ENCODE measurements at regions not wholly inside any gene's neighbourhood (a gene's known extent, or its start where the extent isn't known, plus 50 kb on each side); places are given as distances from the start of the nearest gene placed in this dataset.

DNA sequence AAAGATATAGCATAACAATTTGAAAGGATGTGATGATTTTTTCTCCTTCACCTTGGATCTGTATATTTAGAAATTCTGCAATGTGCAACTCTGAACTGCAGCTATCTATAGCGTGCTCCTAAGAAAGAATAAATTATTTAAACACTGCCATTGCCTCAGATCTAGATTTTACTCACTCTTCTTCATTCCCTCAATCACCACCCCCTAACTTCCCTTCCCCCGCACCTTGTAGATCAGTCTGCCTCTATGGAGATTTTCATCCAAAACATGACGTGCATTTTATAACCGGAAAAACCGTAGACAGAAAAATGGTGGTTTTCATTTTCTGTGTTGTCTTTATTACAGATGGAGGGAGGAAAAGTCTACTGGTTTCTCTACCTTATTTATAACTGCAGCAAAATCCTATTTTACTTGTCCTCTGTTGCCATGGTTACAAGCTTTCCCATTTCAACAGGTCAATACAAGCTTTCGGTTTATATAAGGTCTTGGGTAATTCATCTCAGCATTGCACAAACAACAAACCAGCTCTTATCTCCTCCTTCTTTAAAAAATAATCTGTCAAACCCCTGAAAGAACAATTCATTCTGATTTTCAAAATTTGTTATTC, 480.0 kb downstream of the TAF11L14 start:
- H3K4me1 Mint-ChIP-seq (ENCODE audit: low read depth in 2 of 2): no peaks in the 10 kb centered on the region
- H3K27me3 Mint-ChIP-seq: no peaks in the 10 kb centered on the region
- H3K27ac Mint-ChIP-seq: no peak overlapping the region
- no peaks in the 10 kb centered on the region for H3K36me3 Mint-ChIP-seq (ENCODE audit: insufficient read depth)
- DNase-seq: no peak
- no peak overlapping the region for H3K4me3 Mint-ChIP-seq
- ATAC-seq (replicated peaks): no peak
- H3K9me3 Mint-ChIP-seq: peaks cover 7 to 10% of the 10 kb centered on the region in 2 donors

DNA sequence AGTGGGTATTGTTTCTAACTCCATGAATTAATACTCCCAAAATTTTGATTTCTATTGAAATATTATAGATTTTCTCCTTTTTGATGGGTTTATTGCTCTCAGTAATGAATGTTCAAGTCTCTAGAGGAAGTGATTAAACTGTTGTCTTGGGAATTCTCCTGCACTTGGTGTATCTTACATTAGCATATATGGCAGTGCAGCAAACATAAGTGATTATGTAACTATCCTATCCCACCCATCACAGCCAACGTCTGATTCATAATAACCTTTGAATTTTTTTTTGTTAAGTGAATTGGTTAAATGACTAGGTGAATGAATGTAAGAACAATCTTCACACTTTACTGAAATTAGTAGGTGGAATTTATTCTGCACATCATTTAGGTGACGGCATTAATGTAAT, 483.7 kb downstream of the TAF11L14 start:
- H3K36me3 Mint-ChIP-seq (ENCODE audit: insufficient read depth): no peaks in the 10 kb centered on the region
- H3K9me3 Mint-ChIP-seq: peaks cover 13 to 31% of the 10 kb centered on the region in 2 donors
- no peak for DNase-seq
- no peak overlapping the region for H3K4me3 Mint-ChIP-seq
- H3K4me1 Mint-ChIP-seq (ENCODE audit: low read depth in 2 of 2): no peaks in the 10 kb centered on the region
- no peaks in the 10 kb centered on the region for H3K27me3 Mint-ChIP-seq
- ATAC-seq (replicated peaks): no peak
- H3K27ac Mint-ChIP-seq: no peak overlapping the region

- Mint-ChIP-seq H3K27ac (no peak overlapping the region), H3K4me1 (ENCODE audit: low read depth in 2 of 2) (no peaks in the 10 kb centered on the region), H3K27me3 (no peaks in the 10 kb centered on the region), H3K36me3 (ENCODE audit: insufficient read depth) (no peaks in the 10 kb centered on the region), H3K9me3 (peaks cover 10 to 41% of the 10 kb centered on the region in 2 donors), H3K4me3 (no peak overlapping the region)
- DNase-seq: no peak
- no peak for ATAC-seq (replicated peaks)
These were observed 485.0 kb downstream of the TAF11L14 start for GRCh38 chr5:18119156-18119785.

- Mint-ChIP-seq H3K4me1 (ENCODE audit: low read depth in 2 of 2) (no peaks in the 10 kb centered on the region), H3K27ac (no peak overlapping the region)
These were observed 507.0 kb downstream of the TAF11L14 start for GRCh38 chr5:18141222-18141621.

DNA sequence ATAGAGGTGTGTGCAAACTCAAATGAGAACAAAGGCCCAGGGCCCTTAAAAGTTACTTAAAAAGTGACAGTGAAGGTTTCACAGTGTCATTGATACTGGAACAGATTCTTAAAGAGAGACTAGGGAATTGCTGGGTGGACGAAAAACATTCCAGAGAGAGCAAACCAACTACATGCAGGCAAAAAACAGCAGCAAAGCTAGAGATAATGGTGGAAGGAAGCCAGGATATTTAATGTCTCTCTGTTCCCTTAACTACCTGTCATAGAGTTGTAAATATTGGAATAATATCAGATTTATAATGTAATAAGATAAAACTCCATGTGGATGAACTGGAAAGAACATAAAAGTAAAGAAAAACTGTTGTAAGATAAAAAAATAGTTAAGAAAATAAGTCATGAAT, 508.6 kb downstream of the TAF11L14 start:
- H3K4me1 Mint-ChIP-seq (ENCODE audit: low read depth in 2 of 2): no peaks in the 10 kb centered on the region
- H3K27ac Mint-ChIP-seq: no peak overlapping the region
- no peaks in the 10 kb centered on the region for H3K27me3 Mint-ChIP-seq
- H3K9me3 Mint-ChIP-seq: no peaks in the 10 kb centered on the region
- DNase-seq (no peak), ATAC-seq (replicated peaks) (no peak)
- no peaks in the 10 kb centered on the region for H3K36me3 Mint-ChIP-seq (ENCODE audit: insufficient read depth)
- no peak overlapping the region for H3K4me3 Mint-ChIP-seq

More at GRCh38 chr5:18141222-18141621, 507.0 kb downstream of the TAF11L14 start:
- Mint-ChIP-seq H3K9me3 (no peaks in the 10 kb centered on the region), H3K4me3 (no peak overlapping the region), H3K36me3 (ENCODE audit: insufficient read depth) (no peaks in the 10 kb centered on the region), H3K27me3 (no peaks in the 10 kb centered on the region)
- ATAC-seq (replicated peaks) (no peak), DNase-seq (no peak)

DNA sequence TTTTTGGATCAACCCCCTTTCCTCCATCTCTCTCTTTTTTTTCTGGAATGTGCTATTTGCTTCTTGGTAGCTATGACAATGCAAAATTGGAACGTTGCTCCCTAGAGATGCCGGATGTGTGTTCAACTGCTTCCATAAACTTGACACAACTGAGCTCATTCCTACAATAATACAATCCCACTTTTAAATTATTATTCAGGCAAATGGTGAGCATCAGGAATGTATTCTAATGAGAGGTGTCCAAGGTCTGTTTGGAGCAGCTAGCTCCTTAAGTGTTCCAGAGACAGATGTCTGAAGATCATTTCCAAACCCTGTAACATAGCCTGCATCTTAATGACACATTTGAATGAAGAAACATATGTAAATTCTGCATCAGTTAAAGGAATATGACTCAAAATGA, 518.4 kb downstream of the TAF11L14 start:
- no peaks in the 10 kb centered on the region for H3K27me3 Mint-ChIP-seq
- no peak for ATAC-seq (replicated peaks)
- no peaks in the 10 kb centered on the region for H3K4me1 Mint-ChIP-seq (ENCODE audit: low read depth in 2 of 2)
- peaks cover 0 to 2% of the 10 kb centered on the region in 2 donors for H3K9me3 Mint-ChIP-seq
- H3K27ac Mint-ChIP-seq: no peak overlapping the region
- no peak for DNase-seq
- H3K4me3 Mint-ChIP-seq: no peak overlapping the region
- no peaks in the 10 kb centered on the region for H3K36me3 Mint-ChIP-seq (ENCODE audit: insufficient read depth)

GRCh38 chr5:18158166-18158565, 523.9 kb downstream of the TAF11L14 start:
- Mint-ChIP-seq H3K4me1 (ENCODE audit: low read depth in 2 of 2) (no peaks in the 10 kb centered on the region), H3K36me3 (ENCODE audit: insufficient read depth) (no peaks in the 10 kb centered on the region), H3K27ac (no peak overlapping the region), H3K4me3 (no peak overlapping the region), H3K27me3 (no peaks in the 10 kb centered on the region), H3K9me3 (peaks cover 10 to 12% of the 10 kb centered on the region in 2 donors)
- no peak for DNase-seq
- no peak for ATAC-seq (replicated peaks)

GRCh38 chr5:18159331-18159730, 525.1 kb downstream of the TAF11L14 start:
- H3K36me3 Mint-ChIP-seq (ENCODE audit: insufficient read depth): no peaks in the 10 kb centered on the region
- ATAC-seq (replicated peaks): no peak
- no peak overlapping the region for H3K4me3 Mint-ChIP-seq
- no peak overlapping the region for H3K27ac Mint-ChIP-seq
- DNase-seq: no peak
- H3K9me3 Mint-ChIP-seq: peaks cover 10 to 12% of the 10 kb centered on the region in 2 donors
- no peaks in the 10 kb centered on the region for H3K27me3 Mint-ChIP-seq
- H3K4me1 Mint-ChIP-seq (ENCODE audit: low read depth in 2 of 2): no peaks in the 10 kb centered on the region

GRCh38 chr5:18171684-18172083, 537.4 kb downstream of the TAF11L14 start:
- Mint-ChIP-seq H3K9me3 (peaks cover 10 to 19% of the 10 kb centered on the region in 2 donors), H3K27ac (no peak overlapping the region), H3K27me3 (no peaks in the 10 kb centered on the region), H3K4me3 (no peak overlapping the region), H3K36me3 (ENCODE audit: insufficient read depth) (no peaks in the 10 kb centered on the region), H3K4me1 (ENCODE audit: low read depth in 2 of 2) (no peaks in the 10 kb centered on the region)
- ATAC-seq (replicated peaks): no peak
- no peak for DNase-seq

- no peak for DNase-seq
- H3K27me3 Mint-ChIP-seq: no peaks in the 10 kb centered on the region
- ATAC-seq (replicated peaks): no peak
- H3K9me3 Mint-ChIP-seq: peaks cover 9 to 12% of the 10 kb centered on the region in 2 donors
- H3K36me3 Mint-ChIP-seq (ENCODE audit: insufficient read depth): no peaks in the 10 kb centered on the region
- H3K4me3 Mint-ChIP-seq: no peak overlapping the region
- no peaks in the 10 kb centered on the region for H3K4me1 Mint-ChIP-seq (ENCODE audit: low read depth in 2 of 2)
- H3K27ac Mint-ChIP-seq: no peak overlapping the region
These were observed 545.3 kb downstream of the TAF11L14 start for GRCh38 chr5:18179579-18179978.

DNA sequence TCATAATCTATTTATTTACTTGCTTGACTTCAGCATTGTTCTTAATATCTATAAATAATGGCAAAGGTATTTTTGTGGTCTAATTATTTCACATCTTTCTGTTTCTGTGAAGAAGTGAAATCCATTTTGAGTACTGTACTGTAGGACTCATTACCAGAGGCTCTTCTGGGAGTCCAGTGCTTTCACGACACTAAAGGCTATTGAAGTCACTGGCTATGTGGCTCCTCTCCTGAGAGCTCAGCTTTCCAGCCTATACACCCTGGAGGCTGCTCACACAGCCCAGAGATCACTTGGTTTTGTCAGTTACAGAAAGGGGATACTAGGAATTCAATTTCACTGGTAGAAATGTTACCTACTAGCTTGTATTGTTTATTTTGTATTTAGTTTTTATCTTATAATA, 547.3 kb downstream of the TAF11L14 start:
- no peaks in the 10 kb centered on the region for H3K36me3 Mint-ChIP-seq (ENCODE audit: insufficient read depth)
- H3K9me3 Mint-ChIP-seq: peaks cover 9 to 10% of the 10 kb centered on the region in 2 donors
- H3K4me3 Mint-ChIP-seq: no peak overlapping the region
- H3K4me1 Mint-ChIP-seq (ENCODE audit: low read depth in 2 of 2): no peaks in the 10 kb centered on the region
- H3K27me3 Mint-ChIP-seq: no peaks in the 10 kb centered on the region
- no peak for DNase-seq
- ATAC-seq (replicated peaks): no peak
- H3K27ac Mint-ChIP-seq: no peak overlapping the region

DNA sequence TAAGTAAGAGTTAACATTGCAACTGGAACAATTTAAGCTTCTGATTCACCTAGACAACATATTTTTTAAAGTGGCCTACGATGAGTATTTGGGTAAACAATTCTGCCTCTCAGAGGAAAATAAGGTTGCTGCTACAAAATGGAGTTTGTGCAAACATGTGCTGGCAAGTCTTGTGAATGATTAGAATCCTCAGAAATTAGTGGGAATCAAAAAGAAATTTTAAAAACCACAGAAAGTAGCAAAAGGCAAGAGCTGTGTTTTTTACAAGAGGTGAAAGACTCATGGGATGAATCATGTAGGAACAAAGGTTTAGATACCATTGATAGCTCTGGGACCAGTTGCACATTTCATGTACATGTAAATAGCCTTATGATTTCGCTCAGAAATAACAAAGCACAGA, 561.6 kb downstream of the TAF11L14 start:
- Mint-ChIP-seq H3K27ac (no peak overlapping the region), H3K9me3 (peaks cover 0 to 3% of the 10 kb centered on the region in 2 donors), H3K4me3 (no peak overlapping the region), H3K4me1 (ENCODE audit: low read depth in 2 of 2) (no peaks in the 10 kb centered on the region), H3K27me3 (no peaks in the 10 kb centered on the region), H3K36me3 (ENCODE audit: insufficient read depth) (no peaks in the 10 kb centered on the region)
- no peak for ATAC-seq (replicated peaks)
- DNase-seq: no peak

- H3K9me3 Mint-ChIP-seq: peaks cover 0 to 6% of the 10 kb centered on the region in 2 donors
- no peak overlapping the region for H3K4me3 Mint-ChIP-seq
- H3K27me3 Mint-ChIP-seq: no peaks in the 10 kb centered on the region
- H3K27ac Mint-ChIP-seq: no peak overlapping the region
- H3K36me3 Mint-ChIP-seq (ENCODE audit: insufficient read depth): no peaks in the 10 kb centered on the region
- H3K4me1 Mint-ChIP-seq (ENCODE audit: low read depth in 2 of 2): no peaks in the 10 kb centered on the region
- DNase-seq (no peak), ATAC-seq (replicated peaks) (no peak)
These were observed 563.5 kb downstream of the TAF11L14 start for GRCh38 chr5:18197734-18198133.

DNA sequence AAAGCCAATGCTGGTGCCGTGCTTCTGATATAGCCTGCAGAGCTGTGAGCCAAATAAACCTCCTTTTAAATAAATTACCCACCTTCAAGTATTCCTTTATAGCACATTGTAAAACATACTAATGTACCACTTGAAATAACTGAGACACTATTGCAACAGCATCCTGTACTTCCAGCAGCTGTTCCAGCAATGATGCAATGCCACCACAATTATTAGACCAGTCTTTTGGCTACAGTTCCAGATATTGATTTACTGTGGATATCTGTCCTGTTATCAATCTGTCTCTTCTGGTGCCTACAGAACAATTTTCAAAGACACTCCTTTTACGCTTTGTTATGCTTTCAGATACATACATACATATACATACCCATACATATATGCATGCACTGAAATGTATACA, 567.9 kb downstream of the TAF11L14 start:
- Mint-ChIP-seq H3K27ac (no peak overlapping the region), H3K36me3 (ENCODE audit: insufficient read depth) (no peaks in the 10 kb centered on the region), H3K4me1 (ENCODE audit: low read depth in 2 of 2) (no peaks in the 10 kb centered on the region), H3K4me3 (no peak overlapping the region), H3K9me3 (peaks cover 0 to 3% of the 10 kb centered on the region in 2 donors), H3K27me3 (no peaks in the 10 kb centered on the region)
- ATAC-seq (replicated peaks) (no peak), DNase-seq (no peak)

Data from effector memory CD8-positive, alpha-beta T cell (primary cell).